ENCODE measurements at regions not wholly inside any gene's neighbourhood (a gene's known extent, or its start where the extent isn't known, plus 50 kb on each side); places are given as distances from the start of the nearest gene placed in this dataset.

DNA sequence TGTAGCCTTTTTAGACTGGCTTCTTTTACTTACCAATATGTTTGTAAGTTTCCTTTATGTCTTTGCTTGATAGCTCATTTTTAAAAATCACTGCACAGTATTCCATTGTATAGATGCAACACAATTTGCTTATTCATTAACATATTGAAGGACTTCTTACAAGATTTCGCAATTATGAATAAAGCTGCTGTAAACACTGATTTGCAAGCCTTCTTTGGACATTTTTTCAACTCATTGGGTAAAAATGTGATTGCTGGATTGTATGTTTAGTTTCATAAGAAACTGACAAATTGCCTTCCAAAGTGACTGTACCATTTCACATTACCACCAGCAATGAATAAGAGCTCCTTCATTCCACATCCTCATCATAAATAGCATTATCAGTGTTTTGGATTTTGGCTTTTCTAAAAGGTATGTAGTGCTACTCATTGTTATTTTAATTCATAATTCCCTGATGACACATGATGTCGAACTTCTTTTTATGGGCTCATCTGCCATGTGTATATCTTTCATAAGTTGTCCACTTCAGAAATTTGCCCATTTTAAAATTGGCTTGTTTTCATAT lies 80.7 kb downstream of the TFAP2B start:
- no peaks in the 10 kb centered on the region for H3F3A ChIP-seq (ENCODE audit: insufficient read depth, low read depth)
- intact Hi-C loops (cut with micrococcal nuclease; ENCODE audit: unreplicated experiment): no loop called here
- no peak overlapping the region for H2AFZ ChIP-seq
- H3K27ac ChIP-seq: no peak overlapping the region
- H3K4me2 ChIP-seq: no peak overlapping the region
- H4K20me1 ChIP-seq (ENCODE audit: insufficient read depth): no peaks in the 10 kb centered on the region
- H3K27me3 ChIP-seq (ENCODE audit: insufficient read depth, low read depth): no peaks in the 10 kb centered on the region
- H3K36me3 ChIP-seq (ENCODE audit: low read depth): no peaks in the 10 kb centered on the region
- ChIA-PET CTCF (no interaction called here), POLR2A (ENCODE audit: unreplicated experiment) (no interaction called here)
- H3K79me2 ChIP-seq (ENCODE audit: low read depth): no peaks in the 10 kb centered on the region
- no peaks in the 10 kb centered on the region for H3K4me1 ChIP-seq (replicated peaks; ENCODE audit: insufficient read depth)
- BruUV-seq (replicated peaks): no TSS peak
- DNase-seq: no peak
- H3K9me2 ChIP-seq (ENCODE audit: insufficient read depth): no peaks in the 10 kb centered on the region
- no peak overlapping the region for H3K4me3 ChIP-seq
- H3K9me3 ChIP-seq (ENCODE audit: insufficient read depth, low read depth): no peaks in the 10 kb centered on the region
- TF ChIP-seq, protein P1, sequence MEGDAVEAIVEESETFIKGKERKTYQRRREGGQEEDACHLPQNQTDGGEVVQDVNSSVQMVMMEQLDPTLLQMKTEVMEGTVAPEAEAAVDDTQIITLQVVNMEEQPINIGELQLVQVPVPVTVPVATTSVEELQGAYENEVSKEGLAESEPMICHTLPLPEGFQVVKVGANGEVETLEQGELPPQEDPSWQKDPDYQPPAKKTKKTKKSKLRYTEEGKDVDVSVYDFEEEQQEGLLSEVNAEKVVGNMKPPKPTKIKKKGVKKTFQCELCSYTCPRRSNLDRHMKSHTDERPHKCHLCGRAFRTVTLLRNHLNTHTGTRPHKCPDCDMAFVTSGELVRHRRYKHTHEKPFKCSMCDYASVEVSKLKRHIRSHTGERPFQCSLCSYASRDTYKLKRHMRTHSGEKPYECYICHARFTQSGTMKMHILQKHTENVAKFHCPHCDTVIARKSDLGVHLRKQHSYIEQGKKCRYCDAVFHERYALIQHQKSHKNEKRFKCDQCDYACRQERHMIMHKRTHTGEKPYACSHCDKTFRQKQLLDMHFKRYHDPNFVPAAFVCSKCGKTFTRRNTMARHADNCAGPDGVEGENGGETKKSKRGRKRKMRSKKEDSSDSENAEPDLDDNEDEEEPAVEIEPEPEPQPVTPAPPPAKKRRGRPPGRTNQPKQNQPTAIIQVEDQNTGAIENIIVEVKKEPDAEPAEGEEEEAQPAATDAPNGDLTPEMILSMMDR (conservative IDR thresholded peaks at IDR 0.05): no peak
- no peak for TF ChIP-seq EZH2 (IDR thresholded peaks at IDR 0.05; ENCODE audit: low read depth)

- no peak for DNase-seq
- H3F3A ChIP-seq (ENCODE audit: insufficient read depth, low read depth): no peaks in the 10 kb centered on the region
- ChIA-PET CTCF (no interaction called here), POLR2A (ENCODE audit: unreplicated experiment) (no interaction called here)
- no peak overlapping the region for H3K4me3 ChIP-seq
- no TSS peak for BruUV-seq (replicated peaks)
- no peaks in the 10 kb centered on the region for H3K36me3 ChIP-seq (ENCODE audit: low read depth)
- H4K20me1 ChIP-seq (ENCODE audit: insufficient read depth): no peaks in the 10 kb centered on the region
- no peaks in the 10 kb centered on the region for H3K4me1 ChIP-seq (replicated peaks; ENCODE audit: insufficient read depth)
- no peak overlapping the region for H3K4me2 ChIP-seq
- H3K9me2 ChIP-seq (ENCODE audit: insufficient read depth): no peaks in the 10 kb centered on the region
- no peak overlapping the region for H2AFZ ChIP-seq
- H3K27me3 ChIP-seq (ENCODE audit: insufficient read depth, low read depth): no peaks in the 10 kb centered on the region
- no peaks in the 10 kb centered on the region for H3K79me2 ChIP-seq (ENCODE audit: low read depth)
- intact Hi-C loops (cut with micrococcal nuclease; ENCODE audit: unreplicated experiment): no loop called here
- TF ChIP-seq EZH2 (IDR thresholded peaks at IDR 0.05; ENCODE audit: low read depth): no peak
- TF ChIP-seq, protein P1 (conservative IDR thresholded peaks at IDR 0.05): no peak
- H3K9me3 ChIP-seq (ENCODE audit: insufficient read depth, low read depth): no peaks in the 10 kb centered on the region
- H3K27ac ChIP-seq: no peak overlapping the region
Observed at GRCh38 chr6:50902260-50902659, 83.6 kb downstream of the TFAP2B start.

DNA sequence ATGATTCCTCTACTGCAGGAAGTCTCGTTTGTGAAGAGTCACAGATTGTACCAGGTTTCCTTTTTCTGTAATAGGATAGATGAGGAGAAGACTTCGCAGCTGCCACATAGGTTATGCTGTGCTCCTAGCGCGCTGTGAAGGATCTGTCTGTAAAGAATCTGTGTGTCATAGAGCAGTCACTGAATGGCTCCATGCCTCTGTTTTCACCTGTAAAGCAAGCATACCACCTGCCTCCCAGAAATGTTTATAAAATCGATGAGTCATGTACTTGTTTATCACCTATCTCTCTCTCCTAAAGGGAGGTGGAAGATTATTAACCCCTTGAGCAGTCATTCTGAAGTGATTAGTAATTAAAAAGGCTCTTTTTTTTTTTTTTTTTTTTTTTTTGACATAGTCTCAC lies 86.6 kb downstream of the TFAP2B start:
- no peaks in the 10 kb centered on the region for H4K20me1 ChIP-seq (ENCODE audit: insufficient read depth)
- intact Hi-C loops (cut with micrococcal nuclease; ENCODE audit: unreplicated experiment): no loop called here
- H3K27ac ChIP-seq: no peak overlapping the region
- ChIA-PET CTCF (no interaction called here), POLR2A (ENCODE audit: unreplicated experiment) (no interaction called here)
- H3K9me2 ChIP-seq (ENCODE audit: insufficient read depth): no peaks in the 10 kb centered on the region
- H3K79me2 ChIP-seq (ENCODE audit: low read depth): no peaks in the 10 kb centered on the region
- TF ChIP-seq, protein P1 (conservative IDR thresholded peaks at IDR 0.05): no peak
- TF ChIP-seq EZH2 (IDR thresholded peaks at IDR 0.05; ENCODE audit: low read depth): no peak
- H3K4me2 ChIP-seq: no peak overlapping the region
- no peak overlapping the region for H3K4me3 ChIP-seq
- H3K27me3 ChIP-seq (ENCODE audit: insufficient read depth, low read depth): no peaks in the 10 kb centered on the region
- H3K4me1 ChIP-seq (replicated peaks; ENCODE audit: insufficient read depth): no peaks in the 10 kb centered on the region
- no peaks in the 10 kb centered on the region for H3F3A ChIP-seq (ENCODE audit: insufficient read depth, low read depth)
- no peak overlapping the region for H2AFZ ChIP-seq
- no TSS peak for BruUV-seq (replicated peaks)
- DNase-seq: peak in 1 of 2 experiments; percentile 36
- H3K36me3 ChIP-seq (ENCODE audit: low read depth): no peaks in the 10 kb centered on the region
- H3K9me3 ChIP-seq (ENCODE audit: insufficient read depth, low read depth): no peaks in the 10 kb centered on the region
